Anterior cingulate cortex (tissue), 58 donors: ENCODE measurements at regions not wholly inside any gene's neighbourhood (a gene's known extent, or its start where the extent isn't known, plus 50 kb on each side); places are given as distances from the start of the nearest gene placed in this dataset.

Experiments
- DNase-seq, 58 donors: peaks; one replicate each; lab custom pipeline; 2025; lab: John Stamatoyannopoulos, UW

- DNase-seq = no peak
These were observed 66.1 kb downstream of the LEPR start for GRCh38 chr1:65486613-65487012.

GRCh38 chr1:65489481-65489880 is 69.0 kb downstream of the LEPR start:
- no peak for DNase-seq

DNA sequence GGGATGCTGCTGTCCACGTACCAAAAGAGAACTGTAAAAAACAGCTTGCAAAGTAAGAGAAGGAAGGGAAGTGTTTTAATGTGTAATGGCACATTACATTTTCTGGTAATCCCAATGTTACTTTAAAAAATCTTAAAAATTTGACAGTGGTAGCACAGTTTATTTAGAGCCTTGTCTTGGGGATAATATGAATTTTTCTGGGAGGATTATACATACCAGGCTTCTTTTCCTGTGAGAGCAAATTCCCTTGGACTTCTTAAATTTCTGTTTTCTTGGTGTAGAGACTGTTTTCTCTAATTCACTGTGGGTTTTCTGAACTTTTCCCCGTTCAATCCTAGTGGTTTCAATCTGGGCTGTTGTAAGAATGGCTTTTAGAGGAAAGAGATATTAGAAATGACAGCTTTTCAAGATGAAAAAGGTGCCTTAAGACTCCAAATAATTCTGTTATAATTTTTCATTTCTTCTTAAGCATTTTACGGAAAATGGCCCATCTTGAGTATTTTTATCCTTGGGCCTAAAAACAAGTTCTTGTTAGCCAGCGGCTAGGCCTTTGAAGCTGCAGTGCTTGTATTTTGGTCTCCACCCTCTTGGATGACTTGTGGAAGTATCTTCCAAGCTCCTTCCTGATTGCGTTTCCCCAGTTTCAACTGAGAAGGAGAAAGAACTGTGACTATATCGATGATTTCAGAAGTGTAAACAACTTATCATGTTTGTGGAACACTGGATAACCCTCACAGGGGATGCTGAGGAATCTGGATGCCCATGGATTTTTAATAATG is 70.0 kb downstream of the LEPR start:
- no peak for DNase-seq

GRCh38 chr1:65491472-65491871 is 71.0 kb downstream of the LEPR start:
- no peak for DNase-seq

- DNase-seq = no peak
These were observed 73.3 kb downstream of the LEPR start for GRCh38 chr1:65493802-65494201.

- no peak for DNase-seq
These were observed 74.2 kb downstream of the LEPR start for GRCh38 chr1:65494671-65495070.

DNA sequence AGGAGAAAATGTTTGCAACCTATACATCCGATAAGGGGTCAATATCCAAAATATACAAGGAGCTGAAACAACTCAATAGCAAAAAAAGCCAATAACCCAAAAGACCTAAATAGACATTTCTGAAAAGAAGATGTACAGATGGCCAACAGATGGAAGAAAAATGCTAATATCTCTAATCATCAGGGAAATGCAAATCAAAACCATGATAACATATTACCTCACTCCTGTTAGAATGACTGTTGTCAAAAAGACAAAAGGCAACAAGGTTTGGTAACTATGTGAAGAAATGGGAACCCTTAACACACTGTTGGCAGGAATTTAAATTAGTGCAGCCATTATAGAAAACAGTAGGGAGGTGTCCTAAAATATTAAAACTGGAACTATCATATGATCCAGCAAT is 74.7 kb downstream of the LEPR start:
- DNase-seq = no peak

DNA sequence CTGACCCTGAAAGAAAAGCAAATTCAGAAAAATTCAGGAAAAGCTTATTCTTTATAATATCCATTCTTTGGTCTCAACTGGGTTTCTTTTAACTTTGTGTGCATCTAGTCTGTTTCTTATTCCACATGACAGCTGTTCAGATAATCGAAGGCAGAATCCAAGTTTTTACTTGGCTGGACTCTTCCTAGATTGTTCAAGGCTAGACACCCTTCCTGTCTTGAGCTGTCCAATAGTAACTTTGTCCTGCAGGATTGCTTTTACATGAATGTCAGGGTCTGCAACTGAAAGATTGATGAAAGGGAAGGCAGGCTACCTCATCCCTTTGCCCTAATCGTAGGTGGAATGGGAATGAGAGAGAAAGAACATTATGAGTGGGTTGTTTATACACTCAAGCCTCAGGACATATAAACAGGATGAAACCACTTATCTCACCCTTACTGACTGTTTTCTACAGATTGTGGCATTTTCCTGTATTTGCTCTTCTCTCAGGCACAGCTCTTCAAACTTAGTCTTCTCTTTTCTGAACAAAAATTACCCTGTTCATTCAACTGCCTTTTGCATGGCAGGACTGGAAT is 76.9 kb downstream of the LEPR start:
- DNase-seq = no peak

DNA sequence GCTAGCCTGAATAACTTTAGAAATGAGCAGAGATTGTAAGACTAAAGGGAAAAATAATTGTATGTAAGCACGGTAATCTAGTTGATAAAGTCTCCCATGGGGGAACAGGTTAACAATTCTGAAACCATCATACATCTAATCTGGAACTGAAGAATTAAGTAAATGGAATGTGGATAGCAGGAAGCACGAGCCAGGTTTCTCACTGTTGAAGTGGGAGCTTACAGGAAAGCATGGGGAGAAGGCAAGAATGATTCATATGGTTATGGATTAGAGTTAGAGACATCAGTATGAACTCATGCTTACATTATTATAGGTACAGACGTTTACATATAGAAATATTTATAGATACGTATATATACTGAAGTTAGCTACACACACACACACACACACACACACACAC is 83.0 kb downstream of the LEPR start:
- DNase-seq = no peak

- DNase-seq = no peak
These were observed 83.8 kb downstream of the LEPR start for GRCh38 chr1:65504263-65504662.

DNA sequence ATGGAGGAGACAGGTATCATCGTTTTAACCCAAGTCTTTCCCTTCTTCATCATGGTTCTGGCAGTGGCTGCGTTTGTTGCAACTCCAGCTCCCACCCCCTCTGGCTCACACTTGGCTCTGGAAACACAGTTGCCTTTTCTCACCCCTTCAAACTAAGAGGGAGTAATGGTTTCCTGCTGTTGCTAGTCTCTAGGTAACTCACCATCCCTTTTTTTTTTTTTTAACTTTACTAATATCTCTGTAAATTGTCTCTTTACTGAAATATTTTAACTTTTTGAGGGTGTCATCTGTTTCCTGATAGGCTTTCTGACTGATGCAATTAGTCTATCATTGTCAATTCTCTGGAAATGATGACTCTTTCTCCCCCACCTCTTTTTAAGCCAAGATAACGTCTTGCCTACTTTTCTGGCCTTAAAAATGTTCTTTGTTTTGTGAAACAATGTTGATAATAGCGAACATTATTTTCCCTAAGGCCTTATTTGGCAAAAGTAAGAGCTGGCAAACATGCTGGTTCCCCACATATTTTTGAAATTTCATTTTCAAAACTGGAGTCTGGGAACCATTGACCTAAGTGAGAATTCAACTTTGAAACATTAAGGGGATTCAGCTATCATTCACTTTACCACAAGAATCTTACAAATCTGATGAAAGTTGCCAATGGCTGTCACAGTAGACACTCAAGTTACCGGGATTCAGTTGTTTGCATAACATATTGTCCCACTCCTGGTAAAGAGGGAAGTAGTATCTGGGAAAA is 85.3 kb downstream of the LEPR start:
- DNase-seq = no peak

- DNase-seq = no peak
These were observed 87.6 kb downstream of the LEPR start for GRCh38 chr1:65508051-65508450.

DNA sequence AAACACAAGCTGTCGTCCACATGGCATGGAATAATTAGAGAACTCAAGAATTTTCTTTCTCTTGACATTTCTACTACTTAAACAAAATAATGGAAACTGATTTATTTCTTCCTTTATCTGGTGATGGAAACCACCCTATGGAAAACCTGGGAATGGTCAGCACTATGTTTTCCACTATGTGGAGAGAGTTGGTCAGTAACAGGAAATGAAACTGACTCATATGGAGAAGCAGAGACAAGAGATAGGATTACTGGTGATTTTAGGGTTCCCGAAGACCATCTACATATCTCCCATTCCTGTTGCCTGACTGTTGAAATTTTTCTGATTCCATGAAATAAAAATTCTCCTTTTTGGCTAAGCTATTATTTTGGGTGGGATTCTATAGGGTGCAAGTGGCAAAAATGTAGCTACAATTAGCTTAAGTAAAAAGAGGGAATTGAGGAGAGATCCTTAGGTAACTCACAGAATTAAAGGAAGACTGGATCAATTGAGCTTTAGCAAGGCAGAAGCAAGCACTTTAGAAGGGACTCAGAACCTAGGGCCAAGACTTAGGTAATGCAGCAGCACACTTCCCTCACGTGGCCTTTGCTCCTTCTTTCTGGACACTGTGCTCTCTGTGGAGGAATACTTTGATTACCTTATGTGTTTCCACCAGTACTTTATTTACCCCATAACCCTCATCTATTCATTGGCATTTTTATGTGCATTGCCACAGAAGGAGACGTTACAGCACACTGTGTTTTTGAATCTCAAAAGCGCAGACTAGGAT is 89.6 kb downstream of the LEPR start:
- no peak for DNase-seq

DNA sequence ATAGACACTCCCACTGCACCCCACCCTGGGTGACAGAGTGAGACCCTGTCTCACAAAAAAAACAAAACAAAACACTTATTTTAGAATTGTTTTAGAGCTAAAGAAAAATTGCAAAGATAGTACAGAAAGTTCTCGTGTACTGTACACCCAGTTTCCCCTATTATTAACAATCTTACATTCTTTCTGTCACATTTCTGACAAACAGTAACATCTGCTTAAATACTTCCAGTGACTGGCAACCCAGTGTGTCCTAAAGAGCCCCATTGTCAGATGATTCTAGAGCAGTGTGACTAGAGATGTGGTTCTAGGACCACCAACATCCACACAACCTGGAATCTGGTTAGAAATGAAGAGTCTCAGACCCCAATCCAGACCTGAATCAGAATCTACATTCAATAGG is 90.5 kb downstream of the LEPR start:
- no peak for DNase-seq

DNA sequence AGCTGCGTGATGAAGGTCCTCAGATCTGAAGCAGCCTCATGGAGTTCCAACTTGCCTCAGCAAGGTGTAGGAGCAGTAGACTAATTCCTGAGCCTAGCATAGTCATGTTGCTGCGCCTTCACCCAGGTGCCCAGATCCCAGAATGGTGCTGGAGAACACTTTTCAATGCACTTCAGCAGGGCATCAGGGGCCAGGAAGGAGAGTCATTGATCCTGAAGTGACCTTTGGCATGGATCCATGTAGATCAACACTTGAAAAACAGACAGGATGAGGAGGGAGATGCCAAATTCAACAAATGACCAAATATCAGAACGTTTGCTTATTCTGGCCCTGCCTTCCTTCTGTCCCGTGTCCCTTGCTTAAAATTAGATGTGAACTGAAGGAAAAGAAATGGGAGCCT is 91.9 kb downstream of the LEPR start:
- no peak for DNase-seq

- no peak for DNase-seq
These were observed 92.7 kb downstream of the LEPR start for GRCh38 chr1:65512967-65513780.

DNA sequence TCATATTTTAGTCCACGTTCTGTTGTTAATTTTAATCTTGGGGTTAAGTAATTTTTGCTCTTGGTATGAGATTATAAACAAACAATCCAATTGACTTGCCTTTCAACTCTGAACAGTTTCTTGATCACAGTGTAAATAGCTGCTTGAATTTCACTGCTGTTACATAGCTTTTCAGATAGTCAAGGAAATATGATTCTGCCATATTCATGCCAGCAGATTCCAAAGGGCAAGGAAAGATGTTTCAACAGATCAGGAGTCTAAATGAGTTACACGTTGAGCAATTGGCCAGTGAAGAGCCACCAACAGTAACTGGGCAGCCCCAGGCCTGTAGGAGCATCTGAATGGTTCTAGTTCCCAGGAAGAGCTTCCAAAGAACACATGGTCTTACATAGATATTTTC is 93.6 kb downstream of the LEPR start:
- DNase-seq = no peak

GRCh38 chr1:65524931-65525265 is 104.4 kb downstream of the LEPR start:
- no peak for DNase-seq

DNA sequence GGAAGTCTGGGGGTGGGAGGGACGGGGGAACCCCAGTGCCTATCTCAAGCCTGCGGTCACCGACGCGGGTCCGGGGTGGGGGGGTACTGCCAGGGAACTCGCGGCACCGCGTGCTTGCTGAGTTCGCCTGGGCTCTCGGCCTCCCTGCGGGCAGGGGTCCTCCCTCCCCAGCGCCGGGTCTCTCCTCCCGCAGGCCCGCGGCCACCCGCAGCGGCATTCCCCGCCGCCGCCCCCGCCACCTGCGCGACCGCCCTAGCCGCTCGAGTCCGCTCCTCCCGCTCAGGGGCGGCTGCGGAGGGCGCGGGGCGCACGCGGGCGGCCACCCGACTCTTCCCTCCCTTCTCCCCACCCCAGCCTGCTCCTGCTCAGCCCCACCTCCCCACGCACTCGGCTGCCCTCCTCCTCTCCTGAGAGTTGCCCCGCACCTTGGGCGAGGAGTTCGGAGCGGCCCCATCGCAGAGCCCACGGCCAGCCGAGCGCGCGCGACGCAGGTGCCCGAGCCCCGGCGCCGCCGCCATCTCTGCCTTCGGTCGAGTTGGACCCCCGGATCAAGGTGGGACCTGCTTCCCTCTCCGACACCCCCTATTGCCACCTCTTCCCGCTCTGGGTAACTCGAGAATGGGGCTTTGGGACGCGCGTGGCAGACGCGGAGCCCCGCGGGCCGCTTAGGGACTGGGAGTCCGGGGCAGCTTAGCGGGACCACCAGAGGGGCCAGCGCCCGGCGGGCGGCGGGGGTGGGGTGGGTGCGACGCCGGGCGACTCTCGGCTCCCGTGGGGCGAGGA is 105.0 kb downstream of the LEPR start:
- peak in 1 of 58 donors; percentile 3 for DNase-seq
